IMR-90 (cell line): ENCODE measurements at regions not wholly inside any gene's neighbourhood (a gene's known extent, or its start where the extent isn't known, plus 50 kb on each side); places are given as distances from the start of the nearest gene placed in this dataset.

Experiments
- ATAC-seq: fragments of 200-7000 bp; cut with Tn5 transposase; 2 replicates; pipeline ENCODE4 v1.9.1; 2020; ENCODE audit warnings: low read depth, mild to moderate bottlenecking, moderate library complexity
- BruUV-seq: library from RNA; stranded (reverse); fragments of 400-500 nt; replicated peaks from 2 replicates; lab custom pipeline; 2021; lab: Mats Ljungman, UMichigan
- CTCF ChIA-PET: fragments of 300-600 bp; formaldehyde crosslinking; extraction: SDS; loops from one replicate; lab custom pipeline; 2021; ENCODE audit warnings: antibody characterized with exemption; lab: Yijun Ruan, JAX
- POLR2A ChIA-PET: fragments of 300-600 bp; sonication (Branson Sonifier 250); formaldehyde crosslinking; loops from one replicate; lab custom pipeline; 2022; ENCODE audit warnings: antibody characterized with exemption; ENCODE audit not compliant: unreplicated experiment; lab: Charles Lee
- DNase-seq: peaks from one replicate; pipeline ENCODE4 v3.0.0; 2013
- H2AFZ ChIP-seq: replicated peaks from 2 replicates; pipeline ENCODE3; 2013; ENCODE audit warnings: low read length, mild to moderate bottlenecking; ENCODE audit not compliant: poor library complexity
- H2AK5ac ChIP-seq: 2 replicates; pipeline ENCODE4 v1.6.1; 2013; ENCODE audit warnings: low read depth, low read length, inconsistent platforms
- H2AK9ac ChIP-seq: replicated peaks from 2 replicates; pipeline ENCODE3; 2013; ENCODE audit warnings: mild to moderate bottlenecking, low read depth, low read length, moderate library complexity; ENCODE audit not compliant: poor library complexity
- H2BK120ac ChIP-seq: 2 replicates; pipeline ENCODE4 v1.6.1; 2013; ENCODE audit warnings: low read depth, low read length, inconsistent platforms
- H2BK15ac ChIP-seq: 3 replicates; pipeline ENCODE4 v1.6.1; 2013; ENCODE audit warnings: low read depth, low read length, inconsistent platforms
- H2BK20ac ChIP-seq: 2 replicates; pipeline ENCODE4 v1.6.1; 2013; ENCODE audit warnings: low read depth, mild to moderate bottlenecking, inconsistent platforms, low read length, moderate library complexity
- H2BK5ac ChIP-seq: 2 replicates; pipeline ENCODE4 v1.6.1; 2013; ENCODE audit warnings: mild to moderate bottlenecking, low read depth, low read length, inconsistent platforms; ENCODE audit not compliant: poor library complexity, severe bottlenecking
- H3K14ac ChIP-seq: replicated peaks from 2 replicates; pipeline ENCODE4 v1.6.1; 2013; ENCODE audit warnings: low read depth, low read length, inconsistent platforms
- H3K18ac ChIP-seq: 2 replicates; pipeline ENCODE4 v1.6.1; 2013; ENCODE audit warnings: low read depth, low read length, control low read depth
- H3K23ac ChIP-seq: 2 replicates; pipeline ENCODE4 v1.6.1; 2013; ENCODE audit warnings: low read depth, low read length, inconsistent platforms
- H3K27ac ChIP-seq: 2 replicates; pipeline ENCODE4 v1.5.1; 2013; ENCODE audit warnings: mild to moderate bottlenecking, control low read depth, low read length; ENCODE audit not compliant: insufficient read depth
- H3K27me3 ChIP-seq: 2 replicates; pipeline ENCODE4 v1.6.1; 2013; ENCODE audit warnings: low read length; ENCODE audit not compliant: control insufficient read depth, insufficient read depth
- H3K36me3 ChIP-seq: 2 replicates; pipeline ENCODE4 v1.6.1; 2013; ENCODE audit warnings: low read length, mixed read lengths; ENCODE audit not compliant: control insufficient read depth, insufficient read depth
- H3K4ac ChIP-seq: 2 replicates; pipeline ENCODE4 v1.6.1; 2013; ENCODE audit warnings: low read depth, low read length, inconsistent platforms
- H3K4me1 ChIP-seq: 2 replicates; pipeline ENCODE4 v1.6.1; 2013; ENCODE audit warnings: low read length, mixed read lengths; ENCODE audit not compliant: control insufficient read depth, insufficient read depth
- H3K4me2 ChIP-seq: 2 replicates; pipeline ENCODE4 v1.6.1; 2013; ENCODE audit warnings: low read depth, mild to moderate bottlenecking, control low read depth, low read length, moderate library complexity
- H3K4me3 ChIP-seq: 2 replicates; pipeline ENCODE4 v1.5.1; 2013; ENCODE audit warnings: low read depth, mild to moderate bottlenecking, control low read depth, low read length, moderate library complexity; ENCODE audit not compliant: insufficient read depth
- H3K56ac ChIP-seq: 2 replicates; pipeline ENCODE4 v1.6.1; 2013; ENCODE audit warnings: low read length, inconsistent platforms; ENCODE audit not compliant: insufficient read depth; ENCODE audit errors: extremely low read depth
- H3K79me1 ChIP-seq, 2 experiments: 2 replicates each; pipeline ENCODE4 v1.6.1; 2013; ENCODE audit warnings: low read length in 2 of 2, inconsistent platforms in 1 of 2, low read depth in 1 of 2
- H3K9ac ChIP-seq: 2 replicates; pipeline ENCODE4 v1.6.1; 2013; ENCODE audit warnings: low read depth, low read length, control low read depth
- H3K9me1 ChIP-seq: 2 replicates; pipeline ENCODE4 v1.6.1; 2013; ENCODE audit warnings: low read length, inconsistent platforms; ENCODE audit not compliant: insufficient read depth
- H3K9me3 ChIP-seq: 2 replicates; pipeline ENCODE4 v1.6.1; 2013; ENCODE audit warnings: low read length; ENCODE audit not compliant: control insufficient read depth, insufficient read depth
- H4K20me1 ChIP-seq: 2 replicates; pipeline ENCODE4 v1.6.1; 2013; ENCODE audit warnings: low read length, inconsistent platforms; ENCODE audit not compliant: insufficient read depth
- H4K5ac ChIP-seq: 2 replicates; pipeline ENCODE4 v1.6.1; 2013; ENCODE audit warnings: mild to moderate bottlenecking, low read depth, low read length, control low read depth
- H4K8ac ChIP-seq, 2 experiments: 2 replicates each; pipeline ENCODE4 v1.6.1; 2013; ENCODE audit warnings: low read depth in 2 of 2, low read length in 2 of 2, control low read depth in 1 of 2, inconsistent platforms in 1 of 2
- H4K91ac ChIP-seq: 2 replicates; pipeline ENCODE4 v1.6.1; 2013; ENCODE audit warnings: low read depth, low read length, inconsistent platforms; ENCODE audit not compliant: insufficient read depth
- BHLHE40 ChIP-seq: fragments of 150-350 bp; IDR thresholded peaks from 2 replicates; pipeline ENCODE4 v1.6.1; 2016; ENCODE audit warnings: mild to moderate bottlenecking, low read depth, low read length
- FOS ChIP-seq: fragments of 150-350 bp; IDR thresholded peaks from 2 replicates; pipeline ENCODE4 v1.6.1; 2016; ENCODE audit warnings: low read depth, low read length
- WGBS, 2 experiments: methylation state at CpG; one replicate each; pipeline versions ENCODE4 v1.1.5 to v1.1.7; 2013; ENCODE audit warnings: missing lambda C conversion rate in 2 of 2; ENCODE audit not compliant: insufficient read length in 1 of 2; ENCODE audit errors: extremely low coverage in 2 of 2; 5-methylcytosine and 5-hydroxymethylcytosine counted together
- dilution Hi-C: fragments of 300-500 bp; cut with HindIII; formaldehyde crosslinking; loops from one replicate; pipeline ENCODE4 v1.14.3; 2018; ENCODE audit warnings: low sequenced_read_pairs; ENCODE audit not compliant: unreplicated experiment
- in situ Hi-C: fragments of 300-500 bp; cut with MboI; formaldehyde crosslinking; loops from 3 replicates; pipeline ENCODE4 v1.14.3; 2019; ENCODE audit warnings: low sequenced_read_pairs, inconsistent platforms, mixed read lengths
- intact Hi-C: fragments of 100-400 bp; cut with micrococcal nuclease; formaldehyde crosslinking; loops from 2 replicates; pipeline ENCODE4 v1.10.0; 2022

DNA sequence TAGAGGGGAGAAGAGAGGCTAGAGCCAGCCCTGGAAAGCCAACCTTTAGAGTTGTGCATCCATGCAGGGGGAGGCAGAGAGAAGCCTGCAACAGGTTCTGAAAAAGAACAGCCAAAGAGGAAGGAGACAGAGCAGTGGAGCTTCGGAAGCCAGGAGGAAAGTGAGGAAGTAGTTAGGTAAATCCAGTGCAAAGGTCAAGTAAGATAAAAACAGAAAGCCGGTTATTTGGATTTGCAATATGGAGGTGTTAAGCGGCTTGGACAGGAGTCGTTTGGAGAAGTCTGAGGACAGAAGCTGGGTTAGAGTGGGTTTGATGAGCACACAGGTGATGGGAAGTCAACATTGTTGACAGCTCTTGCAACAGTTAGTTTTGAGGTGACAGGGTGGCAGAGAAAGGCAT is 53.5 kb upstream of the FLT1 start:
- Histone ChIP-seq H4K91ac (no peak overlapping the region), H3K9ac (no peak overlapping the region), H3K4me1 (peaks cover 2% of the 10 kb centered on the region; the same call in 1 of the 2 replicates), H2BK120ac (no peak overlapping the region), H2BK15ac (no peak overlapping the region), H3K27me3 (no peaks in the 10 kb centered on the region), H3K4me2 (no peak overlapping the region), H4K8ac (no peak overlapping the region), H4K5ac (no peak overlapping the region), H2BK5ac (no peak overlapping the region), H3K36me3 (no peaks in the 10 kb centered on the region), H3K27ac (no peak overlapping the region), H3K56ac (no peak overlapping the region), H3K23ac (no peak overlapping the region), H2AK5ac (no peak overlapping the region), H2BK20ac (no peak overlapping the region), H2AFZ (no peak overlapping the region), H3K4me3 (no peak overlapping the region), H2AK9ac (no peak overlapping the region), H3K4ac (no peak overlapping the region), H4K20me1 (no peaks in the 10 kb centered on the region), H3K9me3 (peaks cover 5% of the 10 kb centered on the region), H3K14ac (no peak overlapping the region), H3K9me1 (peaks cover 4% of the 10 kb centered on the region; the same call in 1 of the 2 replicates), H3K79me1 (no peaks in the 10 kb centered on the region), H3K18ac (no peak overlapping the region)
- dilution Hi-C loops (no loop called here), intact Hi-C loops (no loop called here), in situ Hi-C loops (no loop called here)
- 16% methylated on average over 3 of the region's 4 CpGs; no CpG with 5 or more reads in 1 of the 2 experiments for WGBS, 2 experiments
- no peak for ATAC-seq
- CTCF ChIA-PET, result interaction anchor here (1.3 kb wide), 1 partner anchor 87 kb away, joined by 6 read pairs; no protein-coding TSS in a partner anchor
- POLR2A ChIA-PET, result no interaction called here
- no peak for DNase-seq
- no peak for TF ChIP-seq FOS
- TF ChIP-seq BHLHE40, result no peak
- BruUV-seq, result no TSS peak
